ENCODE measurements at regions not wholly inside any gene's neighbourhood (a gene's known extent, or its start where the extent isn't known, plus 50 kb on each side); places are given as distances from the start of the nearest gene placed in this dataset.

GRCh38 chr17:77064598-77064997 is 76.2 kb upstream of the SEC14L1 start:
- no peaks in the 10 kb centered on the region; a peak in 1 of 4 replicates for H3K4me1 ChIP-seq (ENCODE audit: control insufficient read depth in 1 of 2, insufficient read depth in 2 of 2, low read depth in 1 of 2, low read length in 1 of 2)
- WGBS (ENCODE audit: low lambda C conversion rate): 75% methylated on average over 5 of the region's 5 CpGs
- no peaks in the 10 kb centered on the region for H3K9me2 ChIP-seq
- ChIA-PET POLR2A (no interaction called here), CTCF (interaction anchor here (0.6 to 17.9 kb wide), 12 partner anchors 6 to 249 kb away, joined by 3 to 594 read pairs (median 32); partner anchors contain the start of gene MGAT5B)
- peaks cover 5% of the 10 kb centered on the region; the same call in 1 of the 2 replicates for H3K27me3 ChIP-seq (ENCODE audit: insufficient read depth)
- no peaks in the 10 kb centered on the region for H3F3A ChIP-seq (replicated peaks; ENCODE audit: insufficient read depth)
- H3K27ac ChIP-seq (ENCODE audit: low read depth in 2 of 2, low read length in 1 of 2): no peak overlapping the region
- H3K9ac ChIP-seq: no peak overlapping the region
- no peaks in the 10 kb centered on the region for H4K20me1 ChIP-seq (ENCODE audit: insufficient read depth)
- no peak overlapping the region for H3K4me3 ChIP-seq (ENCODE audit: low read depth in 2 of 2, low read length in 1 of 2)
- H3K9me3 ChIP-seq: no peaks in the 10 kb centered on the region
- TF ChIP-seq TAF1 (IDR thresholded peaks at IDR 0.05; ENCODE audit: borderline replicate concordance, low read depth, low read length): no peak
- no peak for TF ChIP-seq USF2 (IDR thresholded peaks at IDR 0.05; ENCODE audit: borderline replicate concordance, low read depth, low read length)
- TF ChIP-seq FOXM1 (IDR thresholded peaks at IDR 0.05; ENCODE audit: low read depth): no peak
- TF ChIP-seq CTCF (IDR thresholded peaks at IDR 0.05): no peak
- no peak for TF ChIP-seq SMC3 (IDR thresholded peaks at IDR 0.05; ENCODE audit: low read depth, low read length)
- TF ChIP-seq POLR2AphosphoS5 (IDR thresholded peaks at IDR 0.05; ENCODE audit: low read depth, low read length): no peak
- TF ChIP-seq RAD21 (IDR thresholded peaks at IDR 0.05; ENCODE audit: low read length): no peak
- no peak for TF ChIP-seq PBX3 (IDR thresholded peaks at IDR 0.05)
- TF ChIP-seq CHD2 (IDR thresholded peaks at IDR 0.05; ENCODE audit: low read length, partially characterized antibody): no peak
- no peak for TF ChIP-seq USF1 (IDR thresholded peaks at IDR 0.05; ENCODE audit: borderline replicate concordance, low read depth)
- TF ChIP-seq GATA2 (CRISPR knock-in tag; IDR thresholded peaks at IDR 0.05): no peak
- no peak for TF ChIP-seq TEAD4 (IDR thresholded peaks at IDR 0.05; ENCODE audit: borderline replicate concordance, insufficient read depth)
- no peak for TF ChIP-seq MAX (IDR thresholded peaks at IDR 0.05; ENCODE audit: low read depth)
- no peak for TF ChIP-seq TCF12 (IDR thresholded peaks at IDR 0.05)
- DNase-seq: no peak
- no peak overlapping the region for H2AFZ ChIP-seq (ENCODE audit: low read depth)
- no peaks in the 10 kb centered on the region for H3K36me3 ChIP-seq (replicated peaks in 1 of 2; ENCODE audit: control insufficient read depth in 1 of 2, insufficient read depth in 2 of 2, low read length in 1 of 2)
- no peak overlapping the region for H3K4me2 ChIP-seq
- H3K79me2 ChIP-seq (ENCODE audit: insufficient read depth): no peaks in the 10 kb centered on the region
